WERI-Rb-1 (cell line): ENCODE measurements at regions not wholly inside any gene's neighbourhood (a gene's known extent, or its start where the extent isn't known, plus 50 kb on each side); places are given as distances from the start of the nearest gene placed in this dataset.

Experiments used
- DNase-seq: peaks from one replicate; pipeline ENCODE4 v3.0.0-alpha.2; 2020
- H3K27ac ChIP-seq: fragments of 250-450 bp; sonication (Bioruptor Pico); 2 replicates; pipeline ENCODE4 v1.5.1; 2020; ENCODE audit warnings: mild to moderate bottlenecking, moderate library complexity
- H3K27me3 ChIP-seq: fragments of 250-450 bp; sonication (Bioruptor Pico); 2 replicates; pipeline ENCODE4 v1.5.1; 2021; ENCODE audit warnings: mild to moderate bottlenecking, low read depth, moderate library complexity; ENCODE audit not compliant: insufficient read depth, severe bottlenecking
- H3K36me3 ChIP-seq: fragments of 250-450 bp; sonication (Bioruptor Pico); 2 replicates; pipeline ENCODE4 v1.5.1; 2020; ENCODE audit warnings: mild to moderate bottlenecking, moderate library complexity
- H3K4me3 ChIP-seq: 2 replicates; pipeline ENCODE4 v1.5.1; 2011; ENCODE audit warnings: low read depth, mild to moderate bottlenecking, control low read depth, low read length
- H3K9me3 ChIP-seq: fragments of 250-450 bp; sonication (Bioruptor Pico); 2 replicates; pipeline ENCODE4 v1.5.1; 2021; ENCODE audit warnings: mild to moderate bottlenecking, moderate library complexity; ENCODE audit not compliant: severe bottlenecking
- CTCF ChIP-seq: IDR thresholded peaks from 2 replicates; pipeline ENCODE4 v1.5.1; 2011; ENCODE audit warnings: low read depth, mild to moderate bottlenecking, control low read depth, inconsistent platforms, low read length

GRCh38 chr21:21907271-21907670, 909.1 kb downstream of the NCAM2 start:
- H3K27ac ChIP-seq, result no peak overlapping the region
- no peak for DNase-seq
- no peak overlapping the region for H3K4me3 ChIP-seq
- peaks cover 49% of the 10 kb centered on the region for H3K27me3 ChIP-seq
- no peak for TF ChIP-seq CTCF
- H3K9me3 ChIP-seq, result no peaks in the 10 kb centered on the region
- no peaks in the 10 kb centered on the region for H3K36me3 ChIP-seq

GRCh38 chr21:21915816-21916215, 917.6 kb downstream of the NCAM2 start:
- no peaks in the 10 kb centered on the region for H3K36me3 ChIP-seq
- no peaks in the 10 kb centered on the region for H3K9me3 ChIP-seq
- no peak overlapping the region for H3K27ac ChIP-seq
- no peak for DNase-seq
- H3K27me3 ChIP-seq, result peaks cover 73% of the 10 kb centered on the region
- no peak overlapping the region for H3K4me3 ChIP-seq
- TF ChIP-seq CTCF, result no peak

- H3K27me3 ChIP-seq, result peaks cover 67% of the 10 kb centered on the region
- no peak overlapping the region for H3K4me3 ChIP-seq
- H3K9me3 ChIP-seq, result no peaks in the 10 kb centered on the region
- no peak overlapping the region for H3K27ac ChIP-seq
- peak; percentile 31; the same call in 1 of the 2 replicates for TF ChIP-seq CTCF
- DNase-seq, result no peak
- H3K36me3 ChIP-seq, result no peaks in the 10 kb centered on the region
Measured at GRCh38 chr21:21921410-21922232, 923.4 kb downstream of the NCAM2 start.

DNA sequence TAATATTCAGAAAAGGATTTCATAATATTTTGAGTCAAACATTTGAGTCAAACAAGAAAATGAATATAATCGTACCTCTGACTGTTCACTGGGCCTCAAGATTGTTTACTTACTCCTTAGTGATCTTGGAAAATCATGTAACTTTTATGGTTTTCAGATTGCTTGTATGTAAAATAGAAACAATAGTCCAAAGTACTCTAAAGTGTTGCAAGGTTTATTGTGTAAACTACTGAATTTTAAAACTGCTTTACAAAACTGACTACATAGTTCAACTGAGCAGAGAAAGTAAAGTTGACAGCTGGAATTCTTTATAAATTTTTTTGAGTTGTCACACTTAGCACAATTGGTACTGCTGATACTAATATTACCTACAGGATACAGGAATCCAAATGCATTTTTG, 931.0 kb downstream of the NCAM2 start:
- H3K4me3 ChIP-seq, result no peak overlapping the region
- DNase-seq, result no peak
- no peaks in the 10 kb centered on the region for H3K36me3 ChIP-seq
- H3K27ac ChIP-seq, result no peak overlapping the region
- TF ChIP-seq CTCF, result no peak
- peaks cover 36% of the 10 kb centered on the region for H3K27me3 ChIP-seq
- no peaks in the 10 kb centered on the region for H3K9me3 ChIP-seq

DNA sequence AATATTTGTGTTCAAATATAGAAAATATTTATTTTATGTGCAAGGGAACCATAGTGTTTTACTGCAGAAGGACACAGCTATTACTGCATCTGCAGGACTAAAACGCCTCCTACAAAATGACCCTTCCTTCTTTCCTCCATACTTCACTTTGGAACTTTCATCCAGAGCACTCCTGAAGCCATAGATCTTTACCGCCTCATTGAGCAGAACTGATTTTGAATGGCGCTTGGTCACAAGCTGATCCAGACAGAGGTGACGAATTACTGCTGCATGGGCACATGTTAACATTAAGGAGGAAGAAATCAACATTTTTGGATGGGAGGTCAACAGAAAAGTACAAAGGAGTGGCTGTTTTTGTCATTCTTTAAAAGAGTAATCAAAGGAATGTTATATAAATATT, 931.6 kb downstream of the NCAM2 start:
- no peak for TF ChIP-seq CTCF
- Histone ChIP-seq H3K9me3 (no peaks in the 10 kb centered on the region), H3K27me3 (peaks cover 31% of the 10 kb centered on the region), H3K27ac (no peak overlapping the region), H3K4me3 (no peak overlapping the region), H3K36me3 (no peaks in the 10 kb centered on the region)
- DNase-seq, result no peak

GRCh38 chr21:21952566-21952965, 954.4 kb downstream of the NCAM2 start:
- no peak overlapping the region for H3K27ac ChIP-seq
- H3K36me3 ChIP-seq, result no peaks in the 10 kb centered on the region
- no peak overlapping the region for H3K4me3 ChIP-seq
- TF ChIP-seq CTCF, result no peak
- peaks cover 48% of the 10 kb centered on the region for H3K27me3 ChIP-seq
- H3K9me3 ChIP-seq, result no peaks in the 10 kb centered on the region
- DNase-seq, result no peak
